ENCODE measurements at regions not wholly inside any gene's neighbourhood (a gene's known extent, or its start where the extent isn't known, plus 50 kb on each side); places are given as distances from the start of the nearest gene placed in this dataset.

DNA sequence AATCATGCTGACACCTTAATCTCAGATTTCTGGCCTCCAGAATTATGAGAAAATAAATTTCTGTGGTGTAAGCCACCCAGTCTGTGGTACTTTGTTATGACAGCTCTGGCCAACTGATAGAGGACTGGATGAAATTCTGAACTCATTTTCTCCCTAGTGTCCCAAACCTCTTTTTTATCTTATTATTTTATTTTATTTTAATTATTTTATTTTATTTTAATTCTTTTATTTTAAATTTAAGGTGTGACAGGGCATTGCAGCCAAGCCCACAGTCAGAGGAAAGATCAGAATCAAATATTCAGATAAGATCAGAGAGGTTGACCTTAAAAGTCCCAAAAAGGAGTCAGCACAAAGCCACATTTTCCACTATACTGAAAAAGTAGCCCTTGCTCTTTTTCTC is 228.1 kb downstream of the TFEC start:
- no peak overlapping the region for H3K9ac ChIP-seq (ENCODE audit: control insufficient read depth, insufficient read depth, low read length)
- no peak overlapping the region for H3K27ac ChIP-seq (ENCODE audit: control insufficient read depth, insufficient read depth)
- no peak for DNase-seq (ENCODE audit: low read depth, low spot score)
- no peaks in the 10 kb centered on the region for H3K9me3 ChIP-seq (replicated peaks; ENCODE audit: control insufficient read depth, insufficient read depth, low read length)
- no peaks in the 10 kb centered on the region for H3K27me3 ChIP-seq (replicated peaks in 1 of 2; ENCODE audit: control insufficient read depth in 2 of 2, insufficient read depth in 2 of 2, low read length in 1 of 2)
- ChIA-PET SMC1A (ENCODE audit: uncharacterized antibody, unreplicated experiment) (no interaction called here), RAD21 (ENCODE audit: unreplicated experiment) (no interaction called here), CTCF (no interaction called here), POLR2A (no interaction called here)
- no peak for ATAC-seq
- intact Hi-C loops (cut with micrococcal nuclease; ENCODE audit: unreplicated experiment), result no loop called here
- H3K4me2 ChIP-seq (ENCODE audit: control insufficient read depth, insufficient read depth), result no peak overlapping the region
- no TSS peak for BruUV-seq (replicated peaks)
- no peak overlapping the region for H3K4me3 ChIP-seq
- no peak for FAIRE-seq
- H3K36me3 ChIP-seq (ENCODE audit: control insufficient read depth in 2 of 2, insufficient read depth in 2 of 2, low read length in 1 of 2), result no peaks in the 10 kb centered on the region
- H4K20me1 ChIP-seq (ENCODE audit: control insufficient read depth, insufficient read depth), result no peaks in the 10 kb centered on the region
- in situ Hi-C loops (cut with MboI), result no loop called here
- no peak overlapping the region for H2AFZ ChIP-seq (ENCODE audit: control insufficient read depth, low read depth, low read length)
- no peaks in the 10 kb centered on the region for H3K79me2 ChIP-seq (ENCODE audit: control insufficient read depth, insufficient read depth, low read length)
- H3K4me1 ChIP-seq (ENCODE audit: control insufficient read depth, insufficient read depth, low read length), result no peaks in the 10 kb centered on the region
- TF ChIP-seq TCF3 (IDR thresholded peaks at IDR 0.05; ENCODE audit: borderline replicate concordance, insufficient read depth, low read depth, low read length) (no peak), NBN (IDR thresholded peaks at IDR 0.05) (no peak), NFXL1 (IDR thresholded peaks at IDR 0.05; ENCODE audit: borderline replicate concordance) (no peak), CREB1 (IDR thresholded peaks at IDR 0.05; ENCODE audit: low read depth) (no peak), STAT3 (IDR thresholded peaks at IDR 0.05; ENCODE audit: low read depth, low read length) (no peak)

DNA sequence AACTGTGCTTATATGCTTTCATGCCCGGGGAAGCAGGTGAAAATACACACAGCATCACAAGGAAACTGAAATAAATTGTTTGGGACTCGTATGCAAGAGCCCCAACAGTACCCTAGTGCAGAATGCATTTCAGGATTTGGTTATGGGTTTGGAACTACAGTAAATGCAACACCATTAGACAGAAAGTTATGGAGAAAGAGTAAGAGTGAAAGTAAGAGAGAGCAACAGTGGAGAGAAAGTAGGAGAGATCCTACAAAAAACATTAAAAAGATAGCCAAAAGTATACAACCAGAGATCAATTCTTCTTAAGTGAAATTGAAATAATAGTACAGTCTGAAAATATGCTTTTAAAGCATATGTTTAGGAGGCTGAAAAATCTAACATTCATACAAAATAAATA is 231.1 kb downstream of the TFEC start:
- no TSS peak for BruUV-seq (replicated peaks)
- no peaks in the 10 kb centered on the region for H3K4me1 ChIP-seq (ENCODE audit: control insufficient read depth, insufficient read depth, low read length)
- no peak overlapping the region for H3K9ac ChIP-seq (ENCODE audit: control insufficient read depth, insufficient read depth, low read length)
- POLR2A ChIA-PET, result no interaction called here
- RAD21 ChIA-PET (ENCODE audit: unreplicated experiment), result no interaction called here
- H3K79me2 ChIP-seq (ENCODE audit: control insufficient read depth, insufficient read depth, low read length), result no peaks in the 10 kb centered on the region
- FAIRE-seq (no peak), DNase-seq (ENCODE audit: low read depth, low spot score) (no peak), ATAC-seq (no peak)
- SMC1A ChIA-PET (ENCODE audit: uncharacterized antibody, unreplicated experiment), result no interaction called here
- no peaks in the 10 kb centered on the region for H4K20me1 ChIP-seq (ENCODE audit: control insufficient read depth, insufficient read depth)
- intact Hi-C loops (cut with micrococcal nuclease; ENCODE audit: unreplicated experiment) (no loop called here), in situ Hi-C loops (cut with MboI) (no loop called here)
- H2AFZ ChIP-seq (ENCODE audit: control insufficient read depth, low read depth, low read length), result no peak overlapping the region
- CTCF ChIA-PET, result no interaction called here
- no peaks in the 10 kb centered on the region for H3K27me3 ChIP-seq (replicated peaks in 1 of 2; ENCODE audit: control insufficient read depth in 2 of 2, insufficient read depth in 2 of 2, low read length in 1 of 2)
- no peaks in the 10 kb centered on the region for H3K9me3 ChIP-seq (replicated peaks; ENCODE audit: control insufficient read depth, insufficient read depth, low read length)
- no peak overlapping the region for H3K4me3 ChIP-seq
- H3K27ac ChIP-seq (ENCODE audit: control insufficient read depth, insufficient read depth), result no peak overlapping the region
- H3K36me3 ChIP-seq (ENCODE audit: control insufficient read depth in 2 of 2, insufficient read depth in 2 of 2, low read length in 1 of 2), result no peaks in the 10 kb centered on the region
- no peak overlapping the region for H3K4me2 ChIP-seq (ENCODE audit: control insufficient read depth, insufficient read depth)
- WGBS (ENCODE audit: insufficient coverage, insufficient replicate concordance, low lambda C conversion rate, missing lambda C conversion rate), result 3% methylated on average over 2 of the region's 2 CpGs
- no peak for TF ChIP-seq MEF2A (IDR thresholded peaks at IDR 0.05; ENCODE audit: insufficient read depth, low read depth, low read length)
- no peak for TF ChIP-seq CREB1 (IDR thresholded peaks at IDR 0.05; ENCODE audit: low read depth)
- no peak for TF ChIP-seq BCL11A (IDR thresholded peaks at IDR 0.05; ENCODE audit: low read depth, low read length)
- TF ChIP-seq USF2 (IDR thresholded peaks at IDR 0.05; ENCODE audit: borderline replicate concordance, low read depth, low read length), result no peak
- TF ChIP-seq RUNX3 (IDR thresholded peaks at IDR 0.05; ENCODE audit: low read length), result no peak
- TF ChIP-seq, protein P1, sequence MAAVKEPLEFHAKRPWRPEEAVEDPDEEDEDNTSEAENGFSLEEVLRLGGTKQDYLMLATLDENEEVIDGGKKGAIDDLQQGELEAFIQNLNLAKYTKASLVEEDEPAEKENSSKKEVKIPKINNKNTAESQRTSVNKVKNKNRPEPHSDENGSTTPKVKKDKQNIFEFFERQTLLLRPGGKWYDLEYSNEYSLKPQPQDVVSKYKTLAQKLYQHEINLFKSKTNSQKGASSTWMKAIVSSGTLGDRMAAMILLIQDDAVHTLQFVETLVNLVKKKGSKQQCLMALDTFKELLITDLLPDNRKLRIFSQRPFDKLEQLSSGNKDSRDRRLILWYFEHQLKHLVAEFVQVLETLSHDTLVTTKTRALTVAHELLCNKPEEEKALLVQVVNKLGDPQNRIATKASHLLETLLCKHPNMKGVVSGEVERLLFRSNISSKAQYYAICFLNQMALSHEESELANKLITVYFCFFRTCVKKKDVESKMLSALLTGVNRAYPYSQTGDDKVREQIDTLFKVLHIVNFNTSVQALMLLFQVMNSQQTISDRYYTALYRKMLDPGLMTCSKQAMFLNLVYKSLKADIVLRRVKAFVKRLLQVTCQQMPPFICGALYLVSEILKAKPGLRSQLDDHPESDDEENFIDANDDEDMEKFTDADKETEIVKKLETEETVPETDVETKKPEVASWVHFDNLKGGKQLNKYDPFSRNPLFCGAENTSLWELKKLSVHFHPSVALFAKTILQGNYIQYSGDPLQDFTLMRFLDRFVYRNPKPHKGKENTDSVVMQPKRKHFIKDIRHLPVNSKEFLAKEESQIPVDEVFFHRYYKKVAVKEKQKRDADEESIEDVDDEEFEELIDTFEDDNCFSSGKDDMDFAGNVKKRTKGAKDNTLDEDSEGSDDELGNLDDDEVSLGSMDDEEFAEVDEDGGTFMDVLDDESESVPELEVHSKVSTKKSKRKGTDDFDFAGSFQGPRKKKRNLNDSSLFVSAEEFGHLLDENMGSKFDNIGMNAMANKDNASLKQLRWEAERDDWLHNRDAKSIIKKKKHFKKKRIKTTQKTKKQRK (IDR thresholded peaks at IDR 0.05; ENCODE audit: low read depth, low read length), result no peak
- TF ChIP-seq ZSCAN29 (IDR thresholded peaks at IDR 0.05), result no peak
- no peak for TF ChIP-seq KAT2A (conservative IDR thresholded peaks at IDR 0.05; ENCODE audit: control insufficient read depth, low read depth, low read length)
- no peak for TF ChIP-seq REST (IDR thresholded peaks at IDR 0.05; ENCODE audit: low read depth, low read length)
- TF ChIP-seq POLR2A (IDR thresholded peaks at IDR 0.05; ENCODE audit: low read depth, low read length), result no peak
